ENCODE measurements at regions not wholly inside any gene's neighbourhood (a gene's known extent, or its start where the extent isn't known, plus 50 kb on each side); places are given as distances from the start of the nearest gene placed in this dataset.

GRCh38 chrX:3780564-3780963 lies 67.1 kb upstream of the PRKX start:
- DNase-seq (ENCODE audit: low read depth): no peak

- no peak for DNase-seq (ENCODE audit: low read depth)
Observed at GRCh38 chrX:3779546-3779945, 66.1 kb upstream of the PRKX start.

DNA sequence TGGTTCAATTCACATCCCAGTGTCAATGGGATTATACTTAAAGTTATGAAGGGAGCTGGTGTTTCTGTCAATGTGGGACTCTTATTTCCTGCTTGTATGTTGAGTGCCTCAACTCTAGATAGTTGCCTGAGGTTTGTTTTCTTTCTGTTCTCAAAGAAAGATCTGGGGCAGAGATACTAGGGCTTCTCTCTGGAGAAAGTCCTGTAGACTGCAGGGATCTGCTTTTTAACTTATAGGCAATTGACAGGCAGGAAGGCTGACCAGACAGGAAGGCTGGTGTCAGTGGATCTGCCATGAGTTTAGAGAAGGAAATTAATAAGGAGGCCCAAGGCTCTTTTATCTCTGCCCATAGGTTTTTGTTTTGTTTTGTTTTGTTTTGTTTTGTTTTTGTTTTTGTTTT lies 64.0 kb upstream of the PRKX start:
- no peak for DNase-seq (ENCODE audit: low read depth)

GRCh38 chrX:3771766-3772165 lies 58.3 kb upstream of the PRKX start:
- DNase-seq (ENCODE audit: low read depth): no peak

DNA sequence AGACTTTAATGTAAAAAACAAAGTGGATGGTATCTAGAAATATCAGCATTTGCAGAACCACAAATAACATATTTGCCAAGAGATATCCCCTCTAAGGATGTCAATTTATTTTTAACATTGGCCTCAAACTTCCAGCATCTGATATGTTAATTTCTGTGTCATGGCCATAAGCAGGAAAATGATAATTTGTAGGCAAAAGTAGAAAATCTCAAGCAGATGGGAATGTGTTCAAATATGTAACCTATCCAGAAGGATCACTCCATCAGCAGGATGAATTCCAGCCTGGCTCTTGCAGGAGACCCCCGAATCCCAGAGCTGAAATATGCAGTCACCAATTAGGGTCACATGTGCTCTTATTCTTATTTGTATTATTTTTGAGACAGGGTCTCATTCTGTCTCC lies 55.4 kb upstream of the PRKX start:
- DNase-seq (ENCODE audit: low read depth): no peak
